NCI-H128 (cell line): ENCODE measurements at regions not wholly inside any gene's neighbourhood (a gene's known extent, or its start where the extent isn't known, plus 50 kb on each side); places are given as distances from the start of the nearest gene placed in this dataset.

Experiments used
- DNase-seq: peaks from one replicate; lab custom pipeline; 2025; ENCODE audit not compliant: unreplicated experiment; lab: John Stamatoyannopoulos, UW

DNA sequence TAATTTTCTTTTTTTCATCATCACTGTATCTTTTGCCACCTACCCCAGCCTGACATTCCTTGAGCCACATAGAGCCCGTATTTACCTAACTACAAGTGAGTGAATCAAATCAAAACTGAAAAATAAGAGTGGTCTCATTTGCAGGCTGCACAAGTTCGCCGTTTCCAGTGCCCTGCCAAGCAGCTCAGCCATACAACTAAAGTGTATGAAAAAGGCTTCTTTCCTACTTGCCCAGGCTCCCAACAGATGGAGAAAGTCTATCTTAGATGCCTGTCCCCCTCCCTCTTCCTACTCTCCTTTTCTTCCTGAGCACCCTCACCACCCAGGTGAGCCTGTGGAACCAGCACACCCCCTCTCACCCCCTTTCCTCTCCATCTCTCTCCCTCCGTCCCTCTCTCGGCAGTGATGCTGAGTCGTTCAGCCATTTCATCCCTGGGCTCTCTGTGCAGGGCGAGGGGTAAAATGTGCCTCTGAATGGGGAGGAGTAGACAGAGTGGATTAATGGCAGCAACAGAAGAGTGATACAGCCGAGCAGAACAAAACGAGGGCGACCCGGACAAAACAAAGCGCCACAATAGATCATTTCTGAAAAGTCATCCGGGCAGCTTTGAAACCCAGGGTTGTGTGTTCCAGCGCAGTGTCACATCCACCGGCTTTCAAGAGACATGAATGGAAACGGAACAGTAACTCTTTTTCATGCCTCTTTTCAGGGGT lies 65.0 kb upstream of the POU3F3 start:
- no peak for DNase-seq

DNA sequence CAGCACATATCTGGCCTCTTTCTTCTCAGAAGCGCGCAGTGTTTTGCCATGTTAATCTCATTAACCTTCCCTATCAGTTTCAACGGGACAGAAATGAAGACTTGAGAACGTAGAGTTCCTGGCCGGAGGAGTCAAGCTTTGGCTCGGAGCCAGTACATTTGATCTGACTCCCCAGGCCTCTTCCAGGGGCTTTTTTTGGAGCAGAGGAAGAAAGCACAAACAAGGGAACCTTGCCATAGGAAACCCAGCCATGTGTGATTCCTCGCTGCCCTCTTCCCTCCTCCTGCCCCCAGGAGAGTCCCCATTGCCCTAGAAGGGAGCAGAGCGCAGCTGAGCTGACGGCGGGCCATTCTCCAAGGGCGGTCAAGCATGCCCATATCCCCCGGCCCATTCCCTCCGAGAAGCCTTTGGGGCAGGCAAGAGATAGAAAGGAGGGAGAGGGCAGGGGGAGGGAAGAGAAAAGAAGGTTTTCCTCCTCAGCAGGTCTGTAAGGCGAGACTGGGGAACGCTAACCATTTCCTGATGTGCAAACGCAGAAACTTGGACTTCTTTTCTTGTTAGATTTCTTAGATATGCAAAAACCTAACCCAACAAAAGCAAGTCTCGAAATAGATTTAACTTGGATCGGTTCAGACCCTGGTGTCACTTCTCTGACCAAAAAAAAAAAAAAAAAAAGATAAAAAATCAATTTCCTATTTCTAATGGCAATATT lies 63.7 kb upstream of the POU3F3 start:
- DNase-seq = no peak

DNA sequence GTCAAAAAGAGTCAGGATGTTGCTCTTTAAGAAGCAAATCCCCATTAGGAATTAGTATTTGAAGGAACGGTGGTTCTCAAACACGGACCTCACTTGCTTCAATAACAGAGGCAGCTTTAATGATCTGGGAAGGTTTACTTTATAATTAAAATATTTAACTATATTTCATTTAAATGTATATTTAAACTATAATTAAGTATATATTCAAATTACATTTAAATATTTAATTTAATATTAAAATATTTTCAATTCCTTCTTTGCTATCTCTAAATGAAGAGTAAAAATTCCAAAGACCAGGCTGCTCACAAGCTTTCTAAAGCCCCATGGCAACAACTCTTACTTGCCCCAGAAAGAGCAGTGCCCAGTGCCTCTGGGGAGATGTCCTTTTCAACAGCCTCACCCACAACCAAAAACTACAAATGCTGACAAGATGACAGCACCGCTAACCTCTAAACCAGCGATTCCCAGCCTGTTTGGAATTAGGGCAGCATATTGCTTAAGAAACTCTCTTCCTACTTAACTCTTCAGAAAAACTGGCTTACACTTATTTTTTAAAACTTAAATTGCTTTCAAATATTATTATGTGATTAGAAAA lies 62.9 kb upstream of the POU3F3 start:
- no peak for DNase-seq

DNA sequence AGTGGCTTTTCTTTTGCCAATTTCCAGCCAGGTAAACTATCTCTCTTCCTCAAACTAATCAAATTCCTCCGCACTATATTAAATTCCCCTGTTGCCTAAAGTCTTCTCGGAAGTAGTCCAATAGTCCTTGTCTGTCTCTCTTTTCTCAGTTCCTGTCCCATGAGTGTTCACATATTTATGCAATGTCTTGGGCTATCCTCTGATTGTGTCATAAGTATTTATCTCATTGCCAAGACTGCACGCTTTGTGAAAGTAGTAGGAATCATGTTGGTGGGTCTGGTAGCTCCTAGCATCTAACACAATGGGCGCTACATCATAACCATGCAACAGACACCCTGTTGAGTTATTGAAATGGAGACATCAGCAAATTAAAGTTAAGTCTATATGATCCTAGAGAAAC lies 59.9 kb upstream of the POU3F3 start:
- no peak for DNase-seq

DNA sequence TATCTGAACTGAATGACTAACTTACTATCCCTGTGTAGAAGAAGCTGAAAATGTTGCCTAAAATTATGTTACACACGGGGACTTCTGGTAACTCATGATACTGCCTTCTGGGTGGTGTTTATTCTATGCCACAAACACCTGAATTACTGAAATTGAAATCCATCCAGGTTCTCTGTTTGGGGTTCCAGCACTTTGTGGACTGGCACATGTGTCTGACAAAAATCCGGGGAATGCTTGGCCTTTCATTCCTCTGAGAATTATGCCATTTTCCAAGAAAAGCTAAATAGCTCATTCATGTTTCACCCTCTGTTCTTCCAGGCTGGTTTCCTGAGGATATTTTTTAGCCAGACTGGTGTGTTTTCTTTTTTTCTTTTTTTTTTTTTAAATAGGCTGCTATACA lies 59.5 kb upstream of the POU3F3 start:
- no peak for DNase-seq
